HEK293T (cell line): ENCODE measurements at regions not wholly inside any gene's neighbourhood (a gene's known extent, or its start where the extent isn't known, plus 50 kb on each side); places are given as distances from the start of the nearest gene placed in this dataset.
"Not testable (repeated sequence)": the region's sequence is repeated elsewhere in the genome, so short reads cannot be mapped to it uniquely, and the experiment has no call there.

Experiments
- CTCF ChIA-PET: fragments of 350-600 bp; formaldehyde crosslinking; extraction: SDS; loops from one replicate; lab custom pipeline; 2021; ENCODE audit warnings: antibody characterized with exemption, inconsistent platforms; lab: Yijun Ruan, JAX
- POLR2A ChIA-PET: fragments of 350-600 bp; formaldehyde crosslinking; extraction: SDS; loops from one replicate; lab custom pipeline; 2020; ENCODE audit warnings: antibody characterized with exemption, inconsistent platforms; lab: Yijun Ruan, JAX
- DNase-seq: peaks from one replicate; pipeline ENCODE4 v3.0.0; 2012; ENCODE audit warnings: mixed read lengths; ENCODE audit errors: extremely low spot score
- ARNT ChIP-seq: fragments of 450-650 bp; IDR thresholded peaks from 2 replicates; pipeline ENCODE4 v1.6.1; 2017; ENCODE audit warnings: mild to moderate bottlenecking
- BHLHE40 ChIP-seq: fragments of 450-650 bp; IDR thresholded peaks from 2 replicates; pipeline ENCODE4 v1.6.1; 2016; ENCODE audit warnings: mild to moderate bottlenecking, moderate library complexity, borderline replicate concordance
- CTBP1 ChIP-seq: fragments of 450-650 bp; IDR thresholded peaks from 2 replicates; pipeline ENCODE4 v1.6.1; 2016; ENCODE audit warnings: borderline replicate concordance
- ELF4 ChIP-seq: fragments of 450-650 bp; IDR thresholded peaks from 2 replicates; pipeline ENCODE4 v1.6.1; 2017; ENCODE audit warnings: antibody characterized with exemption
- FOXA1 ChIP-seq: fragments of 450-650 bp; IDR thresholded peaks from 2 replicates; pipeline ENCODE4 v1.6.1; 2016; ENCODE audit warnings: mild to moderate bottlenecking
- FOXK2 ChIP-seq: fragments of 450-650 bp; IDR thresholded peaks from 2 replicates; pipeline ENCODE4 v1.6.1; 2016; ENCODE audit warnings: mild to moderate bottlenecking
- FOXM1 ChIP-seq: fragments of 450-650 bp; IDR thresholded peaks from 2 replicates; pipeline ENCODE4 v1.6.1; 2017; ENCODE audit warnings: mild to moderate bottlenecking, borderline replicate concordance
- HDGF ChIP-seq: fragments of 450-650 bp; IDR thresholded peaks from 2 replicates; pipeline ENCODE4 v1.6.1; 2017; ENCODE audit warnings: antibody characterized with exemption, borderline replicate concordance
- L3MBTL2 ChIP-seq: fragments of 450-650 bp; conservative IDR thresholded peaks from 2 replicates; pipeline ENCODE4 v1.6.1; 2016; ENCODE audit warnings: mild to moderate bottlenecking
- LEF1 ChIP-seq: fragments of 450-650 bp; IDR thresholded peaks from 2 replicates; pipeline ENCODE4 v1.6.1; 2017; ENCODE audit warnings: mild to moderate bottlenecking, borderline replicate concordance
- NFRKB ChIP-seq: fragments of 450-650 bp; IDR thresholded peaks from 2 replicates; pipeline ENCODE4 v1.6.1; 2016; ENCODE audit warnings: mild to moderate bottlenecking, moderate library complexity
- PKNOX1 ChIP-seq: fragments of 450-650 bp; IDR thresholded peaks from 2 replicates; pipeline ENCODE4 v1.6.1; 2016
- SP1 ChIP-seq: fragments of 450-650 bp; IDR thresholded peaks from 2 replicates; pipeline ENCODE4 v1.6.1; 2017
- SUZ12 ChIP-seq: fragments of 450-650 bp; IDR thresholded peaks from 2 replicates; pipeline ENCODE4 v1.6.1; 2016; ENCODE audit warnings: mild to moderate bottlenecking
- TARDBP ChIP-seq: fragments of 450-650 bp; IDR thresholded peaks from 2 replicates; pipeline ENCODE4 v1.6.1; 2016
- ZNF384 ChIP-seq: fragments of 450-650 bp; IDR thresholded peaks from 2 replicates; pipeline ENCODE4 v1.6.1; 2016

GRCh38 chr10:34905200-34905927 lies 90.3 kb upstream of the PARD3 start:
- DNase-seq: no peak
- ChIA-PET POLR2A (no interaction called here), CTCF (interaction anchor here (0.6 kb wide), 1 partner anchor 63 kb away, joined by 4 read pairs; no protein-coding TSS in a partner anchor)
- TF ChIP-seq CTBP1 (no peak), L3MBTL2 (no peak), FOXK2 (no peak), ELF4 (no peak), ZNF384 (no peak), TARDBP (no peak), ARNT (no peak), HDGF (no peak), LEF1 (no peak), SUZ12 (no peak), NFRKB (no peak), PKNOX1 (no peak), BHLHE40 (no peak), FOXM1 (no peak), FOXA1 (no peak)

- CTCF ChIA-PET: no interaction called here
- no peak for DNase-seq
- no peak for TF ChIP-seq L3MBTL2
- TF ChIP-seq BHLHE40: no peak
- TF ChIP-seq FOXM1: no peak
- TF ChIP-seq FOXA1: no peak
- no peak for TF ChIP-seq TARDBP
- TF ChIP-seq HDGF: no peak
- no peak for TF ChIP-seq ZNF384
- TF ChIP-seq ELF4: no peak
- no peak for TF ChIP-seq FOXK2
- no peak for TF ChIP-seq PKNOX1
- TF ChIP-seq LEF1: no peak
- TF ChIP-seq SUZ12: no peak
- TF ChIP-seq NFRKB: no peak
- TF ChIP-seq CTBP1: no peak
- no peak for TF ChIP-seq ARNT
- POLR2A ChIA-PET: no interaction called here
These were observed 89.1 kb upstream of the PARD3 start for GRCh38 chr10:34904191-34904590.

GRCh38 chr10:34899161-34899560 lies 84.1 kb upstream of the PARD3 start:
- no peak for DNase-seq
- no peak for TF ChIP-seq SUZ12
- TF ChIP-seq FOXK2: no peak
- no peak for TF ChIP-seq HDGF
- TF ChIP-seq CTBP1: no peak
- no peak for TF ChIP-seq FOXA1
- TF ChIP-seq BHLHE40: no peak
- no peak for TF ChIP-seq ARNT
- no peak for TF ChIP-seq TARDBP
- TF ChIP-seq ZNF384: no peak
- POLR2A ChIA-PET: no interaction called here
- CTCF ChIA-PET: interaction anchor here (0.9 kb wide), 1 partner anchor 12 kb away, joined by 3 read pairs; no protein-coding TSS in a partner anchor

- no peak for TF ChIP-seq SUZ12
- no peak for TF ChIP-seq PKNOX1
- no peak for TF ChIP-seq ARNT
- TF ChIP-seq BHLHE40: no peak
- TF ChIP-seq HDGF: no peak
- DNase-seq: no peak
- ChIA-PET CTCF (no interaction called here), POLR2A (no interaction called here)
These were observed 80.9 kb upstream of the PARD3 start for GRCh38 chr10:34895977-34896376.

- POLR2A ChIA-PET, DNase-seq, CTCF ChIA-PET: not testable (repeated sequence)
These were observed 80.0 kb upstream of the PARD3 start for GRCh38 chr10:34895046-34895445.

- CTCF ChIA-PET, DNase-seq, POLR2A ChIA-PET: not testable (repeated sequence)
These were observed 77.4 kb upstream of the PARD3 start for GRCh38 chr10:34892521-34892920.

GRCh38 chr10:34890939-34891338 lies 75.8 kb upstream of the PARD3 start:
- POLR2A ChIA-PET: no interaction called here
- CTCF ChIA-PET: no interaction called here
- no peak for TF ChIP-seq ZNF384
- TF ChIP-seq SUZ12: no peak
- TF ChIP-seq CTBP1: no peak
- TF ChIP-seq HDGF: no peak
- TF ChIP-seq NFRKB: no peak
- TF ChIP-seq SP1: no peak
- TF ChIP-seq ELF4: no peak
- no peak for TF ChIP-seq PKNOX1
- no peak for TF ChIP-seq TARDBP
- no peak for TF ChIP-seq FOXA1
- TF ChIP-seq ARNT: no peak
- TF ChIP-seq LEF1: no peak
- TF ChIP-seq L3MBTL2: no peak
- DNase-seq: no peak
